Neural cell (in vitro differentiated cells): ENCODE measurements at regions not wholly inside any gene's neighbourhood (a gene's known extent, or its start where the extent isn't known, plus 50 kb on each side); places are given as distances from the start of the nearest gene placed in this dataset.

ENCODE experiments used
- H2AFZ ChIP-seq: fragments of 200-600, 300-800 bp; sonication (generic), shearing (Covaris generic); 2 replicates; pipeline ENCODE4 v1.6.0; 2014; ENCODE audit warnings: low read depth, mild to moderate bottlenecking, antibody characterized with exemption, low read length, moderate library complexity
- H3F3A ChIP-seq: fragments of 200-600 bp; shearing (Covaris generic); 2 replicates; pipeline ENCODE4 v1.6.1; 2016; ENCODE audit warnings: mild to moderate bottlenecking, moderate library complexity, mixed read lengths, antibody characterized with exemption, low read length; ENCODE audit not compliant: insufficient read depth, poor library complexity, severe bottlenecking
- H3K27ac ChIP-seq: fragments of 200-600, 300-800 bp; sonication (generic), shearing (Covaris generic); 2 replicates; pipeline ENCODE4 v1.5.1; 2014; ENCODE audit warnings: mild to moderate bottlenecking, low read length, moderate library complexity
- H3K27me3 ChIP-seq: fragments of 300-800, 200-600 bp; sonication (generic), shearing (Covaris generic); 2 replicates; pipeline ENCODE4 v1.6.0; 2014; ENCODE audit warnings: mild to moderate bottlenecking, low read depth, low read length, moderate library complexity; ENCODE audit not compliant: insufficient read depth
- H3K36me3 ChIP-seq: fragments of 300-800, 200-600 bp; sonication (generic), shearing (Covaris generic); 2 replicates; pipeline ENCODE4 v1.5.1; 2014; ENCODE audit warnings: mild to moderate bottlenecking, antibody characterized with exemption, low read length, moderate library complexity; ENCODE audit not compliant: insufficient read depth
- H3K4me2 ChIP-seq: fragments of 300-800, 200-600 bp; sonication (generic), shearing (Covaris generic); 2 replicates; pipeline ENCODE4 v1.6.0; 2014; ENCODE audit warnings: mild to moderate bottlenecking, low read length
- H3K4me3 ChIP-seq: fragments of 300-800, 200-600 bp; sonication (generic), shearing (Covaris generic); 2 replicates; pipeline ENCODE4 v1.5.1; 2014; ENCODE audit warnings: mild to moderate bottlenecking, low read length, moderate library complexity
- H3K79me2 ChIP-seq: fragments of 200-600 bp; shearing (Covaris generic); replicated peaks from 2 replicates; pipeline ENCODE4 v1.6.0; 2014; ENCODE audit warnings: mild to moderate bottlenecking, low read length, moderate library complexity; ENCODE audit not compliant: insufficient read depth
- H3K9ac ChIP-seq: fragments of 300-800, 200-600 bp; sonication (generic), shearing (Covaris generic); 2 replicates; pipeline ENCODE4 v1.6.1; 2016; ENCODE audit warnings: mild to moderate bottlenecking, low read length, mixed read lengths
- H3K9me2 ChIP-seq: fragments of 200-600 bp; shearing (Covaris generic); 2 replicates; pipeline ENCODE4 v1.6.1; 2016; ENCODE audit warnings: mild to moderate bottlenecking, low read length, mixed read lengths; ENCODE audit not compliant: insufficient read depth
- H3K9me3 ChIP-seq: fragments of 200-600, 300-800 bp; sonication (generic), shearing (Covaris generic); 2 replicates; pipeline ENCODE4 v1.6.1; 2016; ENCODE audit warnings: mild to moderate bottlenecking, mixed run types, low read length, moderate library complexity, mixed read lengths
- H4K20me1 ChIP-seq: fragments of 200-600 bp; shearing (Covaris generic); 2 replicates; pipeline ENCODE4 v1.6.1; 2016; ENCODE audit warnings: mild to moderate bottlenecking, mixed run types; ENCODE audit not compliant: insufficient read depth
- CTCF ChIP-seq: fragments of 450-650 bp; IDR thresholded peaks from 2 replicates; pipeline ENCODE4 v1.5.1; 2014; ENCODE audit warnings: antibody characterized with exemption, mild to moderate bottlenecking, moderate library complexity; ENCODE audit not compliant: poor library complexity, severe bottlenecking
- EP300 ChIP-seq: fragments of 450-650 bp; conservative IDR thresholded peaks from 2 replicates; pipeline ENCODE4 v1.6.1; 2014; ENCODE audit warnings: antibody characterized with exemption, mild to moderate bottlenecking, moderate library complexity; ENCODE audit not compliant: poor library complexity, severe bottlenecking
- EZH2 ChIP-seq: fragments of 200-600, 300-800 bp; shearing (Covaris generic), sonication (generic); IDR thresholded peaks from 2 replicates; pipeline ENCODE4 v1.6.1; 2014; ENCODE audit warnings: antibody characterized with exemption, low read length, borderline replicate concordance, mild to moderate bottlenecking; ENCODE audit not compliant: insufficient read depth, poor library complexity, severe bottlenecking
- MXI1 ChIP-seq: fragments of 450-650 bp; conservative IDR thresholded peaks from 2 replicates; pipeline ENCODE4 v1.6.1; 2014; ENCODE audit warnings: antibody characterized with exemption, mild to moderate bottlenecking; ENCODE audit not compliant: poor library complexity, severe bottlenecking
- POLR2AphosphoS5 ChIP-seq: IDR thresholded peaks from 2 replicates; pipeline ENCODE4 v1.6.1; 2012
- RAD21 ChIP-seq: fragments of 450-650 bp; conservative IDR thresholded peaks from 2 replicates; pipeline ENCODE4 v1.6.1; 2014; ENCODE audit warnings: antibody characterized with exemption, mild to moderate bottlenecking, moderate library complexity
- REST ChIP-seq: IDR thresholded peaks from 2 replicates; pipeline ENCODE4 v1.6.1; 2012; ENCODE audit warnings: borderline replicate concordance
- SMC3 ChIP-seq: fragments of 450-650 bp; conservative IDR thresholded peaks from 2 replicates; pipeline ENCODE4 v1.6.1; 2014; ENCODE audit warnings: antibody characterized with exemption, mild to moderate bottlenecking, moderate library complexity; ENCODE audit not compliant: poor library complexity
- TAF1 ChIP-seq: IDR thresholded peaks from 2 replicates; pipeline ENCODE4 v1.6.1; 2012; ENCODE audit warnings: low read depth

GRCh38 chr1:233448109-233448689 is 120.7 kb downstream of the MAP3K21 start:
- Histone ChIP-seq H3K4me3 (no peak overlapping the region), H4K20me1 (no peaks in the 10 kb centered on the region), H3K9ac (no peak overlapping the region), H3K36me3 (no peaks in the 10 kb centered on the region), H3K9me3 (no peaks in the 10 kb centered on the region), H3K79me2 (no peaks in the 10 kb centered on the region), H3K9me2 (no peaks in the 10 kb centered on the region), H3F3A (no peaks in the 10 kb centered on the region), H2AFZ (no peak overlapping the region), H3K27me3 (no peaks in the 10 kb centered on the region), H3K27ac (no peak overlapping the region), H3K4me2 (no peak overlapping the region)
- TF ChIP-seq TAF1 = no peak
- no peak for TF ChIP-seq CTCF
- TF ChIP-seq EZH2 = no peak
- no peak for TF ChIP-seq SMC3
- TF ChIP-seq REST = no peak
- no peak for TF ChIP-seq EP300
- TF ChIP-seq POLR2AphosphoS5 = no peak
- TF ChIP-seq MXI1 = no peak

GRCh38 chr1:233452724-233453123 is 125.2 kb downstream of the MAP3K21 start:
- Histone ChIP-seq H3F3A (no peaks in the 10 kb centered on the region), H2AFZ (no peak overlapping the region), H4K20me1 (no peaks in the 10 kb centered on the region), H3K27me3 (no peaks in the 10 kb centered on the region), H3K36me3 (no peaks in the 10 kb centered on the region), H3K9me2 (no peaks in the 10 kb centered on the region), H3K4me3 (no peak overlapping the region), H3K4me2 (no peak overlapping the region), H3K79me2 (no peaks in the 10 kb centered on the region), H3K9ac (no peak overlapping the region), H3K9me3 (no peaks in the 10 kb centered on the region), H3K27ac (no peak overlapping the region)
- TF ChIP-seq REST = no peak
- TF ChIP-seq EP300 = no peak
- no peak for TF ChIP-seq CTCF
- TF ChIP-seq EZH2 = no peak
- no peak for TF ChIP-seq RAD21
